T-cell (primary cell): ENCODE measurements at regions not wholly inside any gene's neighbourhood (a gene's known extent, or its start where the extent isn't known, plus 50 kb on each side); places are given as distances from the start of the nearest gene placed in this dataset.

ENCODE experiments used
- ATAC-seq, 4 experiments: fragments of 200-7000 bp in 3 of 4; fragments of 150-1000 bp in 1 of 4; cut with Tn5 transposase; replicated peaks in 1 of 4; 1 replicate in 3 of 4; 2 replicates in 1 of 4; pipeline ENCODE4 v1.10.0; 2021; ENCODE audit warnings: moderate library complexity in 3 of 4, mild to moderate bottlenecking in 2 of 4, moderate number of reproducible peaks in 1 of 4
- CTCF ChIA-PET, 2 donors: fragments of 300-600 bp; sonication (Branson Sonifier 250); formaldehyde crosslinking; loops; one replicate each; lab custom pipeline; 2022; ENCODE audit warnings: antibody characterized with exemption in 2 of 2; lab: Charles Lee
- POLR2A ChIA-PET, 2 donors: fragments of 300-600 bp; sonication (Branson Sonifier 250); formaldehyde crosslinking; loops; one replicate each; lab custom pipeline; 2022; ENCODE audit warnings: antibody characterized with exemption in 2 of 2; lab: Charles Lee
- DNase-seq, 35 experiments: peaks; one replicate each; pipeline versions ENCODE4 v3.0.0 to v3.0.0-alpha.2; 2013 to 2023
- H3K27ac ChIP-seq: one replicate; pipeline ENCODE4 v1.5.1; 2013; ENCODE audit warnings: low read length
- H3K27me3 ChIP-seq, 2 experiments: replicated peaks in 1 of 2; 1 replicate in 1 of 2; 2 replicates in 1 of 2; pipeline versions ENCODE4 v1.6.1 to v1.7.0; 2013; ENCODE audit warnings: low read length in 1 of 2, mixed read lengths in 1 of 2; ENCODE audit not compliant: control insufficient read depth in 2 of 2, insufficient read depth in 2 of 2; ENCODE audit errors: extremely low read depth in 1 of 2
- H3K36me3 ChIP-seq, 2 donors: 1 replicate in 1 of 2; 2 replicates in 1 of 2; pipeline versions ENCODE4 v1.6.1 to v1.7.0; 2013; ENCODE audit warnings: low read length in 1 of 2; ENCODE audit not compliant: control insufficient read depth in 2 of 2, insufficient read depth in 1 of 2; ENCODE audit errors: extremely low read depth in 1 of 2
- H3K4me1 ChIP-seq, 2 experiments: 1 replicate in 1 of 2; 2 replicates in 1 of 2; pipeline versions ENCODE4 v1.6.1 to v1.7.0; 2013; ENCODE audit warnings: low read length in 2 of 2, mixed read lengths in 1 of 2; ENCODE audit not compliant: insufficient read depth in 2 of 2, control insufficient read depth in 1 of 2; ENCODE audit errors: extremely low read depth in 1 of 2
- H3K4me3 ChIP-seq, 2 donors: 1 replicate in 1 of 2; 2 replicates in 1 of 2; pipeline versions ENCODE4 v1.5.1 to v1.7.0; 2013; ENCODE audit warnings: mild to moderate bottlenecking in 2 of 2, low read length in 1 of 2, moderate library complexity in 1 of 2; ENCODE audit not compliant: control insufficient read depth in 1 of 2; ENCODE audit errors: extremely low read depth in 1 of 2
- H3K9me3 ChIP-seq: 2 replicates; pipeline ENCODE4 v1.7.0; 2013
- H3K27ac Mint-ChIP-seq, 2 donors: one replicate each; pipeline ENCODE4 v1.8.0; 2020 to 2021; ENCODE audit warnings: mild to moderate bottlenecking in 2 of 2, mixed read lengths in 2 of 2
- H3K27me3 Mint-ChIP-seq, 2 donors: one replicate each; pipeline ENCODE4 v1.8.0; 2021 to 2022; ENCODE audit warnings: mixed read lengths in 2 of 2
- H3K36me3 Mint-ChIP-seq: one replicate; pipeline ENCODE4 v1.8.0; 2021; ENCODE audit warnings: mixed read lengths
- H3K4me1 Mint-ChIP-seq, 3 donors: one replicate each; pipeline ENCODE4 v1.8.0; 2020 to 2022; ENCODE audit warnings: mixed read lengths in 3 of 3, mild to moderate bottlenecking in 1 of 3
- H3K4me3 Mint-ChIP-seq, 3 donors: one replicate each; pipeline ENCODE4 v1.8.0; 2020 to 2022; ENCODE audit warnings: mild to moderate bottlenecking in 3 of 3, mixed read lengths in 3 of 3, moderate library complexity in 3 of 3
- H3K9me3 Mint-ChIP-seq, 3 donors: one replicate each; pipeline ENCODE4 v1.8.0; 2020 to 2022; ENCODE audit warnings: mixed read lengths in 3 of 3
- WGBS: methylation state at CpG from one replicate; pipeline ENCODE4 v1.1.5; 2013; ENCODE audit warnings: missing lambda C conversion rate; ENCODE audit not compliant: insufficient coverage; 5-methylcytosine and 5-hydroxymethylcytosine counted together

GRCh38 chr4:100811046-100811445 is 293.2 kb upstream of the EMCN start:
- Mint-ChIP-seq H3K27me3 (peaks cover 2 to 5% of the 10 kb centered on the region in 2 donors), H3K9me3 (no peaks in the 10 kb centered on the region), H3K4me1 (no peaks in the 10 kb centered on the region), H3K4me3 (no peak overlapping the region), H3K36me3 (no peaks in the 10 kb centered on the region), H3K27ac (no peak overlapping the region)
- H3K9me3 ChIP-seq, result no peaks in the 10 kb centered on the region
- DNase-seq, result no peak
- H3K27ac ChIP-seq, result no peak overlapping the region
- ChIA-PET POLR2A (no interaction called here), CTCF (no interaction called here)
- H3K36me3 ChIP-seq, result no peaks in the 10 kb centered on the region
- no peak overlapping the region for H3K4me3 ChIP-seq
- no peak for ATAC-seq
- no CpG with 5 or more reads among the region's 2 CpGs for WGBS
- H3K4me1 ChIP-seq, result no peaks in the 10 kb centered on the region
- no peaks in the 10 kb centered on the region for H3K27me3 ChIP-seq

- H3K9me3 Mint-ChIP-seq, result no peaks in the 10 kb centered on the region
- Histone ChIP-seq H3K4me3 (no peak overlapping the region), H3K36me3 (no peaks in the 10 kb centered on the region), H3K9me3 (no peaks in the 10 kb centered on the region), H3K4me1 (no peaks in the 10 kb centered on the region), H3K27ac (no peak overlapping the region), H3K27me3 (no peaks in the 10 kb centered on the region)
- H3K36me3 Mint-ChIP-seq, result no peaks in the 10 kb centered on the region
- DNase-seq (no peak), ATAC-seq (no peak)
- no peak overlapping the region for H3K27ac Mint-ChIP-seq
- WGBS, result no CpG with 5 or more reads among the region's 2 CpGs
- ChIA-PET CTCF (interaction anchor here in 1 of 2 donors (0.6 kb wide), 1 partner anchor 716 kb away, joined by 3 read pairs; no protein-coding TSS in a partner anchor), POLR2A (no interaction called here)
- H3K4me1 Mint-ChIP-seq, result no peaks in the 10 kb centered on the region
- peaks cover 0 to 2% of the 10 kb centered on the region in 2 donors for H3K27me3 Mint-ChIP-seq
- H3K4me3 Mint-ChIP-seq, result no peak overlapping the region
Measured at GRCh38 chr4:100809506-100809905, 291.7 kb upstream of the EMCN start.

GRCh38 chr4:100806988-100807387 is 289.2 kb upstream of the EMCN start:
- H3K4me1 Mint-ChIP-seq, result no peaks in the 10 kb centered on the region
- H3K4me1 ChIP-seq, result no peaks in the 10 kb centered on the region
- no peaks in the 10 kb centered on the region for H3K9me3 ChIP-seq
- CTCF ChIA-PET, result no interaction called here
- H3K4me3 ChIP-seq, result no peak overlapping the region
- no peak for ATAC-seq
- H3K9me3 Mint-ChIP-seq, result peaks cover 0 to 2% (median 0%) of the 10 kb centered on the region in 3 donors
- no peak overlapping the region for H3K27ac Mint-ChIP-seq
- peaks cover 0 to 2% of the 10 kb centered on the region in 2 donors for H3K27me3 Mint-ChIP-seq
- H3K36me3 ChIP-seq, result no peaks in the 10 kb centered on the region
- H3K36me3 Mint-ChIP-seq, result no peaks in the 10 kb centered on the region
- H3K27ac ChIP-seq, result no peak overlapping the region
- H3K4me3 Mint-ChIP-seq, result no peak overlapping the region
- no peaks in the 10 kb centered on the region for H3K27me3 ChIP-seq
- POLR2A ChIA-PET, result interaction anchor here in 1 of 2 donors (0.6 kb wide), 1 partner anchor 714 kb away, joined by 3 read pairs; no protein-coding TSS in a partner anchor
- DNase-seq, result no peak

- ATAC-seq (no peak), DNase-seq (no peak)
- Mint-ChIP-seq H3K4me3 (no peak overlapping the region), H3K27ac (no peak overlapping the region), H3K36me3 (no peaks in the 10 kb centered on the region), H3K4me1 (no peaks in the 10 kb centered on the region), H3K9me3 (peaks cover 0 to 3% (median 2%) of the 10 kb centered on the region in 3 donors), H3K27me3 (no peaks in the 10 kb centered on the region)
- no peaks in the 10 kb centered on the region for H3K9me3 ChIP-seq
- H3K36me3 ChIP-seq, result no peaks in the 10 kb centered on the region
- ChIA-PET CTCF (no interaction called here), POLR2A (no interaction called here)
- H3K27ac ChIP-seq, result no peak overlapping the region
- no peak overlapping the region for H3K4me3 ChIP-seq
- H3K4me1 ChIP-seq, result no peaks in the 10 kb centered on the region
- WGBS, result 79% methylated on average over 6 of the region's 7 CpGs
- no peaks in the 10 kb centered on the region for H3K27me3 ChIP-seq
Measured at GRCh38 chr4:100805538-100805937, 287.7 kb upstream of the EMCN start.

- no peaks in the 10 kb centered on the region for H3K9me3 ChIP-seq
- ATAC-seq (no peak), DNase-seq (no peak)
- Mint-ChIP-seq H3K36me3 (no peaks in the 10 kb centered on the region), H3K4me1 (no peaks in the 10 kb centered on the region), H3K9me3 (peaks cover 0 to 3% (median 2%) of the 10 kb centered on the region in 3 donors), H3K27ac (no peak overlapping the region), H3K27me3 (no peaks in the 10 kb centered on the region), H3K4me3 (no peak overlapping the region)
- H3K27ac ChIP-seq, result no peak overlapping the region
- CTCF ChIA-PET, result interaction anchor here in 1 of 2 donors (0.6 kb wide), 1 partner anchor 709 kb away, joined by 3 read pairs; no protein-coding TSS in a partner anchor
- no peaks in the 10 kb centered on the region for H3K36me3 ChIP-seq
- POLR2A ChIA-PET, result no interaction called here
- H3K27me3 ChIP-seq, result no peaks in the 10 kb centered on the region
- no CpG with 5 or more reads among the region's 6 CpGs for WGBS
- no peaks in the 10 kb centered on the region for H3K4me1 ChIP-seq
- H3K4me3 ChIP-seq, result no peak overlapping the region
Measured at GRCh38 chr4:100804576-100805360, 286.9 kb upstream of the EMCN start.

- Histone ChIP-seq H3K4me3 (no peak overlapping the region), H3K27ac (no peak overlapping the region), H3K36me3 (no peaks in the 10 kb centered on the region), H3K9me3 (no peaks in the 10 kb centered on the region), H3K27me3 (no peaks in the 10 kb centered on the region), H3K4me1 (no peaks in the 10 kb centered on the region)
- Mint-ChIP-seq H3K27me3 (no peaks in the 10 kb centered on the region), H3K9me3 (peaks cover 0 to 3% (median 2%) of the 10 kb centered on the region in 3 donors), H3K27ac (no peak overlapping the region), H3K36me3 (no peaks in the 10 kb centered on the region), H3K4me1 (no peaks in the 10 kb centered on the region), H3K4me3 (no peak overlapping the region)
- POLR2A ChIA-PET, result no interaction called here
- CTCF ChIA-PET, result interaction anchor here in 1 of 2 donors (0.5 to 0.6 kb wide), 2 partner anchors 600 to 708 kb away, joined by 3 read pairs; no protein-coding TSS in a partner anchor
- ATAC-seq (no peak), DNase-seq (no peak)
- no CpG with 5 or more reads among the region's 2 CpGs for WGBS
Measured at GRCh38 chr4:100803751-100804150, 285.9 kb upstream of the EMCN start.
